GM19372 (cell line): ENCODE measurements at regions not wholly inside any gene's neighbourhood (a gene's known extent, or its start where the extent isn't known, plus 50 kb on each side); places are given as distances from the start of the nearest gene placed in this dataset.
"Not testable (repeated sequence)": the region's sequence is repeated elsewhere in the genome, so short reads cannot be mapped to it uniquely, and the experiment has no call there.

Experiments
- ATAC-seq: cut with Tn5 transposase; IDR thresholded peaks from one replicate; pipeline ENCODE4 v1.9.1; 2021; ENCODE audit warnings: mild to moderate bottlenecking, low read depth, moderate library complexity; ENCODE audit not compliant: unreplicated experiment

GRCh38 chr2:59427980-59428379 lies 1125.5 kb downstream of the BCL11A start:
- no peak for ATAC-seq

DNA sequence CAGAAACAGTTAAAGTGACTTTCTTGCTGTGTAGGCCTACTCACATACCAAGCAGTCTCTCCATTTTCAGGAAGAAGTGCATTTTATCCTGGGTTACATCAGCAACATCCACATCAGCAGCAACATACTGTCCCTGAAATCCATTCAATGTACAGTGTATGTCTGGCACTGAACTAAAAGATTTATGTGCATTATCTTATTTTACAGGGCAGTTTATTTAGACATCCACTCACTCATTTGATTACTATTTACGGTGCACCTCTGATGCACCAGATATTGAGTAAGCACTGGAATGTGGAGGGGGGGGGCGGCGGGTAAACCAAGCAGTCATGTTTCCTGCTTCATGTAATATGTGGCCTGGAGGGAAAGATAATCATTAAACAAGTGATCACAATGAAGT lies 1128.2 kb downstream of the BCL11A start:
- no peak for ATAC-seq

DNA sequence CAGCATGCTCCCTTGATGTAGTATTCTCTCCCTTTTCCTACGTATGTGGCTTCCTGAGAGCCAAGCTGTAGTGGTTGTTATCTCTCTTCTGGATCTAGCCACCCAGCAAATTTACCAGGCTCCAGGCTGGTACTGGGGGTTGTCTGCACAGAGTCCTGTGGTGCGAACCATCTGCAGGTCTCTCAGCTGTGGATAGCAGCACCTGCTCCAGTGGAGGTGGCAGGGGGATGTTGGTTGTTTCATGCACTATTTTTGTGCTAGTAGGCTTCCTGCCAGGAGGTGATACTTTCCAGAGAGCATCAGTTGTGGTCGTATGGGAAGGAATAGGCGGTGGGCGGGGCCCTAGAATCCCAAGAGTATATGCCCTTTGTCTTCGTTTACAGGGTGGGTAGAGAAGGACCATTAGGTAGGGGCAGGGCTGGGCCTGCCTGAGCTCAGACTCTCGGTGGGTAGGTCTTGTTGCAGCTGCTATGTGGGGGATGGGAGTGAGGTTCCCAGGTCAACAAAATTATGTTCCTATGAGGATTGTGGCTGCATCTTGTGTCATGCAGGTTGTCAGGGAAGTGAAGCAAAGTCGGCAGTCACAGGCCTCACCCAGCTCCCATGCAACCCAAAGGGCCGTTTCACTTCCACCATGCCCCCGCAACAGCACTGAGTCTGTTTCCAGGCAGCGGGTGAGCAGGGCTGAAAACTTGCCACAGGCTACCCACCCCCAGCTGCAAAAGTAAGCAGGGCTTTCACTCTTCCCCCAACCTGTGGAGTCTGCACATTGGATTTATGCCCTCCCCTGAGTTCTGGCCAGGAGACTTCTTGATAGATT lies 1139.5 kb downstream of the BCL11A start:
- ATAC-seq, result no peak

DNA sequence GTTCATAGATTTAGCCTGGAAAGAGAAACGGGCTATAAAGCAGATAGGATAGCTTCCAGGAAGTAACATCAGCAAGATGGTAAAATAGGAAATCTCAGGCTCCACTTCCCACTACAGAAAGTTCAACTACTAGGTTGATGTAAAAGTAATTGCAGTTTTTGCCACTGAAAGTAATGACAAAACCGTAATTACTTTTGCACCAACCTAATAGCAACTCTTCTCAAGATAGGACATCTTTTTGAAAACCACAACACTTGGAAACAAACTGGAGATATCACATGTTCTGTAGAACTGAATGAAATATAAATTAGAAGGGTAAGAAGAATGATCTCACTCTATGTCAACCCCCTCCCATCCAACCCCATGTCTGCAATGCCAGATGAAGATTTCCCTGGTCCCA lies 1154.3 kb downstream of the BCL11A start:
- ATAC-seq, result no peak

DNA sequence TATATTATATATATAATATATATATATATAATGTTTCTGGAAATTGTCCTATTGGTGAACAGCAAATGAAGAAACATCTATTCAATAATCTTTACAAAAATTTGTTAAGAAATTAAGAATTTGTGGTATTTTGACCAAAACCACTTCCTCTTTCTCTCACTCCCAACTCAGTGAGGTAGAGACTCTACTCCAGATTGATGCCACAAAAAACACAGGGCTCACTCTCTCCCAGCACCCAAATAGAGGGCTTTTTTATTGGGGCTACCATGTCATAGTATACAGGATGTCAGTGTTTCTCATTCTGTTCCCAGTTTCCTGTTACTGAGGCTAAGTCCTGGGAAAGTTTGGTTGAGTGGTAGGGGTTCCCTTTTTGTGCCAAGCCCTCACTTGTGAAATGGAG lies 1155.4 kb downstream of the BCL11A start:
- no peak for ATAC-seq

- ATAC-seq, result no peak
Measured at GRCh38 chr2:59395119-59395518, 1154.0 kb upstream of the FANCL start.

- ATAC-seq, result no peak
Measured at GRCh38 chr2:59391896-59392295, 1150.8 kb upstream of the FANCL start.

DNA sequence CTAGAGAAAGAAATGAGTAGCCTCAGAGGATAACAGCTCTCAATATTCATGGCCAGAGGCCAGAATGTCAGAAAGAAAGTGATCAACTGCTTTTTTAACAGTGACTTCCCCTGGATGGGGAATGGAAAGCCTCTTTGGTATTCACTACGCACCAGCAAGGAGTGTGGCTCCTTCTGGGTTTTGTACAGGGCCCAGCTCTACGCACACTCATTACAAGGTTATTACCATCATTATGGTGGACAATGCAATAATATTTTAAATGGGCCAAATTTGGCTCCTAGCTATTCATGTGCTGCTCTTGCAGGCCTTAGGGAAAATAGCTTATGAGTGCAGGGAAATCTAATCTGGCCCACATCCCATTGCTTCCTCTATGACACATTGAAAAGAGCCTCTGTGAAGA lies 1149.5 kb upstream of the FANCL start:
- no peak for ATAC-seq

GRCh38 chr2:59389240-59389639 lies 1148.1 kb upstream of the FANCL start:
- ATAC-seq, result no peak

- no peak for ATAC-seq
Measured at GRCh38 chr2:59385971-59386370, 1144.8 kb upstream of the FANCL start.

- no peak for ATAC-seq
Measured at GRCh38 chr2:59383473-59383872, 1142.3 kb upstream of the FANCL start.

- no peak for ATAC-seq
Measured at GRCh38 chr2:59378127-59378526, 1137.0 kb upstream of the FANCL start.

GRCh38 chr2:59366288-59366687 lies 1125.2 kb upstream of the FANCL start:
- ATAC-seq, result no peak

DNA sequence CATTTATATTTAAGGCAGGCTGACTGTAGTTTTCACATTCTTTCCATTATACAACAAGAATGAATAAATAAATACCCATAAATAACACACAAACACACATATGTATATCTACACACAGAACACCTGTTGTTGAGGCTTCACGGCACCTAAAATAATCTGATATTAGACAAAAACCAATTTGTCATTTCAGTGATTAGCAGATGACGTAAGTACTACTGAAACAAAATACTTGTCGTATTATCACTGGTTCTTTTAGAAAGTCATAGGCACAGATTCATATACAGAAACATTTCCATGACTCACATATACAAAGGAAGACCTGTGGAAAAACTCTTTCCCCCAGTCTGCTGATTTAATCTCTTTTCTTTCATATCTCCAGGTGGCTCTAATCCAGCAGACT lies 1113.4 kb upstream of the FANCL start:
- no peak for ATAC-seq

DNA sequence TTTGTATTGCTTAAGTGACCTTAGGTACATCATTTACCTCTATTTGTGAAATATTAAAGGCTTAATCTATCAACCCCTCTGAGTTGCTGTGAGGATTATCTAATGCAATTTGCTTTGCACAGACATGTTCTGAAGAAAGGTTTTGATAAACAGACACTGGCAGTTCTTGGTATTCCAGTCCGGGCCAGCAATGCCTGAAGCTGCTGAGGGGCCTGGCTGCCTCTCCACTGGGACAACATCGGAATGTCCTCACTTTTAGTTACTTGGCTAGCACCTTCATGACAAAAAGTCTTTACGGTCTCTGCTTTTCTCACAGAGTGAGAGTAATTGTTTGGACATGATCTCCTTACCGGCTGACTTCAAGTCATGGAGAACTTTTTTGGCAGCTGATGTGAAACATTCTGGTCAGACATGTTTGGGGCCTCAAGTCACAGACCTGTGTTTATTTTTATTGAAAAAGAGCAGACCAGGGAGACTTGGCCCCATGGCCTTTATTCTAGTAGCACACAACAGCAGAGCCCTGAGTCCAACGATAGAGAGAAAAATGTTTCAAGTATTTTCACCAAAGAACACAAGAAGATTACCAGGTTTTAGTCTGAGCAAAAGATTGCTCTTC lies 1112.3 kb upstream of the FANCL start:
- ATAC-seq, result no peak

DNA sequence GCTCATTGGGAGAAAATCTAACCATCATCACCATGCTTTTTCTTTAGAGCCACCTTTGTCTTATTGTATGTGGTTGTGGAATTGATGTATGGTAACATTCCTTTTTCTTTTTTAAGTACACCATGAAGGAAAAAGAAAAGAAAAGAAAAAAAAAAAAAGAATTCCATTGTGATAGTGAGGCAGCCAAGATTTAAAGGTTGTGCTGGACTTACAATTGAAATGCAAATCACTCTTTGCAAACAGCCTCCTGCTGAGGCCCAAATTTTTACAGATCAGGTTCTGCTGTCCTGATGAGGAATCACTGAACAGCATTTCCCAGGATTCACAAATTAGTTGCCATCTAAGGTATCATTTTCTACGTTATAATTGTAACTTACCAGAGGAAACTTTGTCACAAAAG lies 1101.0 kb upstream of the FANCL start:
- no peak for ATAC-seq

DNA sequence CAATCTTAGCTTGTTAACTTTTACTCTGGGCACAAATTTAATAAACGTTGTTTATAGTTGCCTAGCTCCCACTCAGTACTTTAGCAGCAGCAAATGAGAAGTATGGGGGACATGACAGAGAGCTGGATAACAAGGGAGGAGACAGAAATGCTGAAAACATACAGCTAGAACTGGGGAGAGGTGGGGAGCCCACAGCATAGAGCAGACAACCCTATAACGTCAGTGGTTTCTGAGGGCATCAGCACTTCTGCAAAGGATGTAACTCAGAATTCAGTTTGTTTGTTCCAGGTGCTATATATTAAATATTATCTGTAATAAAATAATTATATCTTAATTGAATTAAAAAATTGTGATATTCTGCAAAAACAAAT lies 1098.7 kb upstream of the FANCL start:
- no peak for ATAC-seq

DNA sequence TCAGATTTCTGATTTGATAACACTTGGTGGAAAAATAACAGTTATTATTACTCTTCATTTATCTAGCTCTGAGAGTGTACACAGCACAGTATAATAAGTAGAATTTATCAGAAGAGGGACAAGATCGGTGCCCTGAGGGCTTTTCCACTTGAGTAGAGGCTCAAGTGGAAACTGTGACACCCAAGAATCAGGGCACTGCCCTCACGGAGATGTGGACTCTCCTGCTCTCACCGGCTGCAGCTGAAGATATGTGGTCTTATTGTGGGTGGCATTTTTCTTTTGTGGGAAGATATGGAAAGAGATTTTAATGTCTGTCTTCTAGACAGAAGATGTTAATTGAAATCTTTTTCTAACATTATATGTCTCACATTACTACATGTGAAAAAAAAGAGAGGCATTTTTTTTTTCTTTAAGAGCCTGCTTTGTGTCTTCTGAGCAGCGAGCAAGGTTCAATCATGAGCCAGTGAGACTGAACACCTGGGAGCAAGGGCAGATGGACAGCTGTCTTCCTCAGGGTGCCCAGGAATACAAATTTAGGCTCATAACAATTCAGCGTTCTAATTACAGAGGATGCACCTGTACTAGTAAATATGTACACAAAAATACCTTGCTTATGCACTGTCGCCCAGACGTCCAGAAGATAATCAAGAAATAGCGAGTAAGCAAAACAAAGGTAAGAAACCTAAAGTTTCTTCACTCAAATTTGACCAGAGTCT lies 1098.2 kb upstream of the FANCL start:
- ATAC-seq, result no peak

DNA sequence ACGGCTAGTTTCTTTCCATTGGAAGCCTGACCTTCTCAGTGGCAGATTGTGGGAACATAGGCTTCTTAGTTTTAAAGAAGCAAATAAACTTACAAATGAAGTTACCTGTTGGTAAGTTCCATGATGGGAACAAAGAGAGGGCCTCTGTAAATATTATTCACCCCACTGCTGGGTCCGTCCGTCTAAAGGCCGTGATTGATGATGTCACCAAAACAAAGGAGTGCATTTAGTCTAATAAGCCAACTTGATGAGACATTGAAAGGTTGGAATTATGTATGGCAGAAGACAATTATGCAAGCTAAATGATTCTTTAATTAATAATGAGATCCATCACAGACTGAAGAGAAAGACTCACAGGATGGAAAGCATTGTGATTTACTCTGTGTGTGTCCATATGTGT lies 1091.9 kb upstream of the FANCL start:
- ATAC-seq, result no peak

DNA sequence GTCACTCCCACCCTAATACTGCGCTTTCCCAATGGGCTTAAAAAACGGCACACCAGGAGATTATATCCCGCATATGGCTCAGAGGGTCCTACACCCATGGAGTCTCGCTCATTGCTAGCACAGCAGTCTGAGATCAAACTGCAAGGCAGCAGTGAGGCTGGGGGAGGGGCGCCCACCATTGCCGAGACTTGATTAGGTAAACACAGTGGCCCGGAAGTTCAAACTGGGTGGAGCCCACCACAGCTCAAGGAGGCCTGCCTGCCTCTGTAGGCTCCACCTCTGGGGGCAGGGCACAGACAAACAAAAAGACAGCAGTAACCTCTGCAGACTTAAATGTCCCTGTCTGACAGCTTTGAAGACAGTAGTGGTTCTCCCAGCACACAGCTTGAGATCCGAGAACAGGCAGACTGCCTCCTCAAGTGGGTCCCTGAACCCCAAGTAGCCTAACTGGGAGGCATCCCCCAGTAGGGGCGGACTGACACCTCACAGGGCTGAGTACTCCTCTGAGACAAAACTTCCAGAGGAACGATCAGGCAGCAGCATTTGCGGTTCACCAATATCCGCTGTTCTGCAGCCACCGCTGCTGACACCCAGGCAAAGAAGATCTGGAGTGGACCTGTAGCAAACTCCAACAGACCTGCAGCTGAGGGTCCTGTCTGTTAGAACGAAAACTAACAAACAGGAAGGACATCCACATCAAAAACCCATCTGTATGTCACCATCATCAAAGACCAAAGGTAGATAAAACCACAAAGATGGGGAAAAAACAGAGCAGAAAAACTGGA lies 1085.6 kb upstream of the FANCL start:
- ATAC-seq, result not testable (repeated sequence)

- no peak for ATAC-seq
Measured at GRCh38 chr2:59322870-59323269, 1081.7 kb upstream of the FANCL start.
